ENCODE measurements at regions not wholly inside any gene's neighbourhood (a gene's known extent, or its start where the extent isn't known, plus 50 kb on each side); places are given as distances from the start of the nearest gene placed in this dataset.

DNA sequence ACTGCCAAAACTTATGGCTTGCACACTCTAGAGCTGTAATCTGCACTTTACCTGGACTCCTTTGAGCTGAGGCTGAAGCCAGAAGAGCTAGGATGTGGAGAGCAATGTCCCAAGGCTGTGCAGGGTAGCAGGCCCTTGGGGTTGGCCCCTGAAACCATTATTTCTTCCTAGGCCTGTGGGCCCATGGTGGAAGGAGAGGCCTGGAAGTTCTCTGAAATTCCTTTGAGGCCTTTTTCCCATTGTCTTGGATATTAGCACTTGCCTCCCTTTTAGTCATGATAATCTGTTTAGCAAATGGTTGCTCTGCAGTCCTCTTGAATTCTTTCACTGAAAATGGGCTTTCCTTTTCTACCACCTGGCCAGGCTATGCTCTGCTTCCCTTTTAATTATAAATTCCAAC lies 102.0 kb upstream of the SGO1 start (continued):
- TF ChIP-seq REST (IDR thresholded peaks at IDR 0.05; ENCODE audit: unreplicated experiment), result no peak

GRCh38 chr3:20280257-20280656 lies 94.3 kb upstream of the SGO1 start:
- peaks cover 47% of the 10 kb centered on the region for H3K9me3 Mint-ChIP-seq
- H3K27ac Mint-ChIP-seq, result 0 out of 2 replicates have a peak overlapping the region, but pooled peaks have one; percentile 23
- Histone ChIP-seq H3K27ac (ENCODE audit: low read depth) (no peak overlapping the region), H3K4me2 (no peak overlapping the region), H3F3A (replicated peaks; ENCODE audit: low read depth) (no peaks in the 10 kb centered on the region), H3K4me1 (ENCODE audit: insufficient read depth) (no peaks in the 10 kb centered on the region), H3K9me2 (ENCODE audit: insufficient read depth) (no peaks in the 10 kb centered on the region; the same call in 1 of the 2 replicates), H2AFZ (peak overlapping the region; percentile 4; the same call in 1 of the 2 replicates), H3K4me3 (no peak overlapping the region), H4K20me1 (replicated peaks; ENCODE audit: insufficient read depth) (no peaks in the 10 kb centered on the region), H3K36me3 (ENCODE audit: insufficient read depth) (no peaks in the 10 kb centered on the region), H3K27me3 (ENCODE audit: insufficient read depth) (no peaks in the 10 kb centered on the region), H3K79me2 (replicated peaks; ENCODE audit: insufficient read depth) (no peaks in the 10 kb centered on the region)
- no peak for ATAC-seq
- peaks cover 3% of the 10 kb centered on the region for H3K27me3 Mint-ChIP-seq (ENCODE audit: insufficient read depth, low read depth, poor library complexity)
- DNase-seq (ENCODE audit: low spot score), result peak; percentile 39
- H3K4me1 Mint-ChIP-seq, result peaks cover 6% of the 10 kb centered on the region
- peaks cover 48% of the 10 kb centered on the region for H3K36me3 Mint-ChIP-seq (ENCODE audit: low read depth)
- no peak overlapping the region for H3K4me3 Mint-ChIP-seq
- TF ChIP-seq ZNF114 (CRISPR knock-in tag; IDR thresholded peaks at IDR 0.05) (no peak), NANOG (IDR thresholded peaks at IDR 0.05; ENCODE audit: borderline replicate concordance) (no peak), ZNF331 (CRISPR knock-in tag; IDR thresholded peaks at IDR 0.05; ENCODE audit: low read depth) (no peak), STAT1 (IDR thresholded peaks at IDR 0.05; ENCODE audit: unreplicated experiment) (no peak), ZNF462 (CRISPR knock-in tag; IDR thresholded peaks at IDR 0.05) (no peak), CREB1 (CRISPR knock-in tag; IDR thresholded peaks at IDR 0.05; ENCODE audit: low read depth) (no peak), CTCF (conservative IDR thresholded peaks at IDR 0.05; ENCODE audit: low read depth in 2 of 2) (no peak), EZH2phosphoT487 (IDR thresholded peaks at IDR 0.05; ENCODE audit: unreplicated experiment) (no peak), POLR2AphosphoS5 (IDR thresholded peaks at IDR 0.05; ENCODE audit: low read depth) (no peak)
- TF ChIP-seq, protein P1, sequence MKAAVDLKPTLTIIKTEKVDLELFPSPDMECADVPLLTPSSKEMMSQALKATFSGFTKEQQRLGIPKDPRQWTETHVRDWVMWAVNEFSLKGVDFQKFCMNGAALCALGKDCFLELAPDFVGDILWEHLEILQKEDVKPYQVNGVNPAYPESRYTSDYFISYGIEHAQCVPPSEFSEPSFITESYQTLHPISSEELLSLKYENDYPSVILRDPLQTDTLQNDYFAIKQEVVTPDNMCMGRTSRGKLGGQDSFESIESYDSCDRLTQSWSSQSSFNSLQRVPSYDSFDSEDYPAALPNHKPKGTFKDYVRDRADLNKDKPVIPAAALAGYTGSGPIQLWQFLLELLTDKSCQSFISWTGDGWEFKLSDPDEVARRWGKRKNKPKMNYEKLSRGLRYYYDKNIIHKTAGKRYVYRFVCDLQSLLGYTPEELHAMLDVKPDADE (IDR thresholded peaks at IDR 0.05), result no peak
